ENCODE measurements at regions not wholly inside any gene's neighbourhood (a gene's known extent, or its start where the extent isn't known, plus 50 kb on each side); places are given as distances from the start of the nearest gene placed in this dataset.
"Not testable (repeated sequence)": the region's sequence is repeated elsewhere in the genome, so short reads cannot be mapped to it uniquely, and the experiment has no call there.

DNA sequence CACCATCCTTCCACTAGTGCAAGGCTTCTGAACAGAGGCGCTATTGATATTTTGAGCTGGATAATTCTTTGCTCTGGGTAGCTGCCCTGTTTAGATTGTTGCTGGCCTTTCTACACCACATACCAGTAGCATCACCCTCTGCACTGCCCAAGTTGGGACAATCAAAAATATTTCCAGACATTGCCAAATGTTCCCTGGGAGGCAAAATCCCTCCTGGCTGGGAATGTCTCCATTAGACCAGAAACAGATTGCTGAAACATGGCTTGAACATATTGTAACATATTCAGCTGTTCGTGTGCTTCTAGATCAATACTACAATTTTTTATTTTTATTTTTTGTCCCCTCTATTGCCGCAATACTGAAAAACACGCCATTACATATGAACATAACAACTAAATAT is 174.6 kb downstream of the ABCA8 start:
- no peak for DNase-seq (ENCODE audit: low read depth, low spot score)

DNA sequence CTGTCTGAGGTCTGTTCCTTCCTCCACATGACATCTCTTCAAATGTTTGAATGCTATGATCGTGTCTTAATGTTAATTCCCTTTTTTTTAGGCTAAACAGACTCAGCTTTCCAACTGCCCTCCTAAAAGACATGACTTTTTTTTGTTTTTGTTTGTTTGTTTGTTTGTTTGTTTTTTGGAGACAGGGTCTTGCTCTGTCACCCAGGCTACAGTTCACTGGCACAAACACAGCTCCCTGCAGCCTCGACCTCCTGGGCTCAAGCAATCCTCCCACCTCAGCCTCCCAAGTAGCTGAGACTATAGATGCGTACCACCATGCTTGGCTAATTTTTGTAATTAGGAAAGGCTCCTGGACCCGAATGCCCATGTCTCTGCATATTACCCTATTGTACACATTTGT is 176.5 kb downstream of the ABCA8 start:
- DNase-seq (ENCODE audit: low read depth, low spot score): no peak

DNA sequence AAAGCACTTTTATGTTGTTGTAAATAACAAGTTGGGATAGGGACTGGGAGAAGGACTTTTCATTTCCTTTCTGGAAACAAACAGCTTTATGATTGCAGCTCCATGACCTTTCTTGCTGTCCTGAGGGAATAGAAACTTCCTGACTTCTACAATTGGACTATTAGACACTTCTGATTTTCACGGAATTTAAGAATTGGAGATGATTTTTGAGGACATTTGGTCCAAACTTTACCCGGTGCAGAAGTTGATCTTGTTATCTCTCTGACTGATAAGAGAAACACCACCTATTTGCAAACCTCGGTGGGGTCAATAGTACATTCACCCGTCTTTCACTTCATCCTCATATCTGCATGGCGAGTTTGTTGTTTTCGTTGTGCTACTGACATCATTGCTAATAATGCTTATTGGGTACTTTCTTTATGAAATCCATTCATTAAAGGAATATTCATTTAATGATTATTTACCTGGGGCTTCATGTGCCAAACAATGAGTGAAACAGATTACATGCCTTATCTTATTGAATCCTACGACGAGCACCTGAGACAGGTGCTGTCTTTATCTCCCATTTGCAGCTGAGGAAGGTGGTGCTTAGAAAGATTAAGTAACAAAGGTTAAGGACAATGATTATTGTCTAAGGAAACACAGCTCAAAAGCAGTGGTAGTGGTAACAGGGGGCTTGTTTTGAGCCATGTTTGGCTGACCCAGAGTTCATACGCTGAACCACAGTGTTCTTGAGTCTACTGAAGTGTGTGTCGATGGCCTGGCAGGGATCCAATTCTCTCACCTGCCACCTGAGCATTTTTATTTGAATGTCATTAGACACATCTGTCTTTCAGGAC is 176.9 kb upstream of the FAM20A start:
- no peak for DNase-seq (ENCODE audit: low read depth, low spot score)

DNA sequence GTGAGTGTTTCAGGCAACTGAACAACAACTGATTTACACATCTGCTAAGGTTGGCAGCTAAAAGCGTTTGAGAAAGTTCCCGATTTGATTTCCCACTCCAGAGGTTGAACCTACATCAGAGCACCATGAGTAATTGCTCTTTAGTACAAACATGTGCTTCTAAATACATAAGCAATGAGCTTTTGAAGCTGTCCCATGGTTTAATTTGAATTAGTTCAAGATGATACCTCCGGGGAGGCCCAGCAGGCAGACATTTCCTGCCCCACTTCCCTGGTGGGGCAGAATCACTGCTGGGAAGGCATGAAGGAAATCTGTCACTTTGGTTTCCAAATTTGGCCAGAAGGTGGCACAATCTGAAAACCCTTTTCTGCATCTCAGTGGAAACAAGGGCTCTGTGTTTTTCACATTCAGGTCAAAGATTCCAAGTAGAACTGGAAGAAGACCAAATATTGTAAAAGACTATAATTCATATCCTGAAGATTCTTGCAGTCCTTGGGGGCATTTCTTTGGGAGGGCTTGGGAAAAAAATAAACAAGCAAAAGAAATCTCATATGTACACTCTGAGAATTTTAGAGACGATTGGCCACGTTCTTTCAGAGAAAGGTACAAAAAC is 176.2 kb upstream of the FAM20A start:
- DNase-seq (ENCODE audit: low read depth, low spot score): peak; percentile 76

DNA sequence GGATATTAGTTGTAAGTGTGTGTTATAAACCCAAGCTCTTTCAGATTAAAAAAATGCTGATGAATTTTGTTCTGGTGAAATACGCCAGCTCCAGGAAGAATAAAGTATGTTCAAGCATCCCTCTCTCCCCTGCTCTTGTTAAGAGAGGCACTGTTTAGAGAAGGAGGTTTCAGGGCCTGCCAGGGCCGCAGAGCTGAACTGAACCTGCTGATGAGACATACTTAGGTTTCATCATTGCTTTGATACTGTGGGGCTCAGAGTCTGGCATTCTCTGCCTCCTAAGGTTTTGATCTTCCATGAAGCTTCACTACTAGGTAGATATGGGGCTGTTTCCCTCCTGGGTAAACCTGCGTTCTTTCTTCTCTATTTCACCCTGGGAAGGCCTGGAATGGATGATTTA is 175.3 kb upstream of the FAM20A start:
- no peak for DNase-seq (ENCODE audit: low read depth, low spot score)

DNA sequence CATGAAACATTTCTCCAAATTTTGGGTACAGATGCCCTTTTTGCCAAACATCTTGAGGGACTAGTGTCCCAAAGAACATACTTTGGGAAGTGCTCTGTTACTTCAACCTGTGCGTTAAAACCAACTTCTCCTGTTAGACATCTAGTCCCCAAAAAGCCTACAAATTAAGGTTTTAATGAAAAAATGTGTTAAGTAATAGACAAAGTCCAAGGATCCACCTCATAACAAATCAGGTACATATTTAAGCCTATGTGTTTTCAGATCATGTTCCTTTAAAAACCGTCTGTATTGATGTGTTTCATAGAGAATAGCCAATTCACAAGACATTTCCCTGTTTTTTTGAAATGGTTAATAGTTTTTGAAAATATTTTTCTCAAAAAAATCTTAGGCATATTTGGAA is 174.8 kb upstream of the FAM20A start:
- DNase-seq (ENCODE audit: low read depth, low spot score): no peak

- no peak for DNase-seq (ENCODE audit: low read depth, low spot score)
Measured at GRCh38 chr17:68775318-68775717, 174.2 kb upstream of the FAM20A start.

- peak; percentile 69 for DNase-seq (ENCODE audit: low read depth, low spot score)
Measured at GRCh38 chr17:68771867-68772515, 170.8 kb upstream of the FAM20A start.

- no peak for DNase-seq (ENCODE audit: low read depth, low spot score)
Measured at GRCh38 chr17:68768804-68769203, 167.6 kb upstream of the FAM20A start.

- no peak for DNase-seq (ENCODE audit: low read depth, low spot score)
Measured at GRCh38 chr17:68766640-68767039, 165.5 kb upstream of the FAM20A start.

DNA sequence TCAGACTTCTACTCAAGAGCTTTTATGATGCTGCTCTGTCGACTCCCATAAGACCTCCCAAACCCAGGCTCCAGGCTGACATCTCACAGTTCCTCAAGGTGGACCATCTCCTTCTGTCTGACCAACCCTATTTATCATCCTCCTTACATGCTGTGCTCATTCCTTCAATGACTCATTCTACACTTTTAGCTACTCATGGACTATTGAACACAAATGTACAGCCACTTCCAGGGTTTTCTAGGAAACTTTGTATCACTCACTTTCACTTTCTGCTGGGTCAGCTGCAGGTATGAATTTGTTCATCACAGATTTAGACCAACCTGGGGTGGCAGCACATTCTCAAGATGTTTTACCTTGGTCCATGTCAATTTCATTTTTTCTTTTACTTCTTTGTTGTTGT is 162.4 kb upstream of the FAM20A start:
- DNase-seq (ENCODE audit: low read depth, low spot score): no peak

- no peak for DNase-seq (ENCODE audit: low read depth, low spot score)
Measured at GRCh38 chr17:68762911-68763310, 161.7 kb upstream of the FAM20A start.

- no peak for DNase-seq (ENCODE audit: low read depth, low spot score)
Measured at GRCh38 chr17:68760141-68760475, 158.9 kb upstream of the FAM20A start.

GRCh38 chr17:68759343-68760140 is 158.4 kb upstream of the FAM20A start:
- DNase-seq (ENCODE audit: low read depth, low spot score): peak; percentile 89

DNA sequence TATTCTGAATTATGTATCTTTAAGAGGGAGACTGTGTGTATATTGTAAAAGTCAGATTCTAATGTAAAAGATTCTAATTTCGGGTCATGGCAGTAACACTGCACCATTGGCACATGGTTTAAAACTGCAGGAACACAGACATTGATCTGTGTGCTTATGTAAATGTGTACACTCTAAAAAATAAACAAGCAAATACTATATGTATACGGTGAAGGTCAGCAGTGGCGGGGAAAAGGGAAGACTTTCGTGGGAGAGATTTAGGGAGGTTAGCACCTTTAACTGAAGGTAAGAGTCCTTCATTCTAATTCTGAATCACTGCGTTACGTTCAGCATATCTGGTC is 157.8 kb upstream of the FAM20A start:
- no peak for DNase-seq (ENCODE audit: low read depth, low spot score)

DNA sequence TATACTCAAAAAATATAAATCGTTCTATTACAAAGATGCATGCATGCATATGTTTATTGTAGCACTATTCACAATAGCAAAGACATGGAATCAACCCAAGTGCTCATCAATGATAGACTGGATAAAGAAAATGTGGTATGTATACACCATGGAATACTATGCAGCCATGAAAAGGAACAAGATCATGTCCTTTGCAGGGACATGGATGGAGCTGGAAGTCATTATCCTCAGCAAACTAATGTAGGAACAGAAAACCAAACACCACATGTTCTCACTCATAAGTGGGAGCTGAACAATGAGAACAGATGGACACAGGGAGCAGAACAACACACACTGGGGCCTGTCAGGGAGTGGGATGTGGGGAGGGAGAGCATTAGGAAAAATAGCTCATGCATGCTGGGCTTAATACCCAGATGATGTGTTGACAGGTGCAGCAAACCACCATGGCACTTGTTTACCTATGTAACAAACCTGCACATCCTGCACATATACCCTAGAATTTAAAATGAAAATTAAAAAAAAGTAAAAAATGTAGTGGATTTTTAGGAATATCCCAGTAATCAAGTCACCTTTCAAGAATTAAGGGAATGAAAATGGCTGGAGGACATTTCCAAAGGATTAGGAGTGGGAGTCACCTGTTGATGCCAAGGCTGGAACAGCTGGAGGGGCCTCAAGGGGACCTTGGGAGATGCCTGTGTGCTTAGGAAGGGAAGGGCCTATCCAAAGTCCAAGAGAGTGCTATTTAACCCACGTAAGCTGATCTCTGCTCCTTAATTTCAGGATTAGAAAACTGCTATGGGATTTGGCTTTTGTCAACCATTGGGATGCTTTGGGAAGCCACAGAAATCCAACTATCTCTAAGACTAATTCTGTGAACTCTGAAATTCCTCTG is 156.9 kb upstream of the FAM20A start:
- not testable (repeated sequence) for DNase-seq (ENCODE audit: low read depth, low spot score)

GRCh38 chr17:68753985-68754769 is 153.0 kb upstream of the FAM20A start:
- no peak for DNase-seq (ENCODE audit: low read depth, low spot score)

DNA sequence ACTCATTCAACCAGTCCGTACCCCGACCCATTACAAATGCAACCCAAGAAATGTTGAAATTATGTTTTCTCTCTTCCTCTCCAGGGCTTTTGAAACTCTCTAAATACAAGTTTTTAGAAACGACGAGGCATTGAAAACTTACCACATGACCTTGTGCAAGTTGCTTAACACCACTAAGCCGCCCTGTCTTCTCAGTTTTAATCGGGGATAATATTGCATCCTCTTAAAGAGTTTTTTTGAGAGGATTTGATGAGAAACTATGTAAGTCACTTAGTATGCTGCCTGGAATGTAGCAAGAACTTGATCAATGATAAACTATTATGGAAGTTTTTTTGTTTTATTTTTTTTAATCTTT is 149.0 kb upstream of the FAM20A start:
- DNase-seq (ENCODE audit: low read depth, low spot score): no peak

DNA sequence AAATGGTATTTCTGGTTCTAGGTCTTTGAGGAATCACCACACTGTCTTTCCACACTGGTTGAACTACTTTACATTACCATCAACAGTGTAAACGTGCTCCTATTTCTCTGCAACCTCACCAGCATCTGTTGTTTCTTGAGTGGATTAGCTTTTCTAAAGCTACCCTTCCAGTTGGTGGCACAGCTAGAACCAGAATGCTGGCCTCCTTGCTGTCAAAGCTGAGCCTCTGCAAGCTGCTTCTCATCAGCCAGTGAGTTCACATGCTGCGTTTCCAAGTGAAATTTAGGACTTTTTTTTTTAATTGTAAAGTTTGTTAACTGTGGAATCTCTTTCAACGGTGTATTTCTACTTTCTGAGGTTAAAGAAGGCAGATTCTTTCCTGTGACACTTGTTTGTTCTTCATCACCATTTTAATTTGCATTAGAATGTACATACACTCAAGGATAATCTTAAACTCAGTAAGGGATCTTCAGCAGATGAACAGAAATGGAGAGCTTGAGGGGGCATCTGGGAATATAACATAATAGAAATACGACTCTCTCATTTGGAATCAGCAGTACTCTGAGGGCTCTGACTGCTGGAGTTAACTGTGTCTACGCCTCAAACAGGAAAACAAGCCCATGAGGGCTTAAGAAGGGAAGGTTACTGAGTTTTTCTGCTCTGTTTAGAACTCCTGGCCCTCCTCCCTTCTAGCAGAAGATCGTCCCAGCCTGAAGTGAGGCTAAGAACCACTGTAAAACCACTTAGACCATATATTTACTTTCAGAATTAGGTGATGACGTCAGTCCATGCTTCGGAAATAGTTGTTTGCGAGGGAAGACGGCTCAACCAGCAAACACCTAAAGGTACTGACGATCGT is 148.4 kb upstream of the FAM20A start:
- DNase-seq (ENCODE audit: low read depth, low spot score): no peak

DNA sequence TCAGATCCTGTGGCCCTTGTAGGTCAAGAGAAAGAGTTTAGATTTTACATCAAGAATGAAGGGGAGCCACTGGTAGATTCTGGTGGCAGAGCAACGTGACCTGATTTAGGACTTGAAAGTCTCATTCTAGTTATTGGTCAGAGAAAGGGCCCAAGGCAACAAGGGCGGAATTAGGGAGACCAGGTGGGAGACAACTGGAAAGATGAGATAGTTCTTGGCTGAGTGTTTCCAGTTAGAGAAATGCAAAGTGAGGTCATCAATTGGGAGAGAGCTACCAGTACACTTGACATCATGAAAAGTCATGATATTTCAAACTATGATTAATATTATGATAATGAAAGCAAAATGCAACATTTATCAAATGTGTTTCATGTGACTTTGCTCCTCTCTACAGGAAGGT is 147.2 kb upstream of the FAM20A start:
- DNase-seq (ENCODE audit: low read depth, low spot score): no peak
